GM12892 (cell line): ENCODE measurements at regions not wholly inside any gene's neighbourhood (a gene's known extent, or its start where the extent isn't known, plus 50 kb on each side); places are given as distances from the start of the nearest gene placed in this dataset.

Experiments
- POLR2A ChIP-seq: IDR thresholded peaks from 2 replicates; pipeline ENCODE4 v1.6.1; 2011; ENCODE audit warnings: low read depth, low read length, control low read depth
- POLR2AphosphoS5 ChIP-seq: IDR thresholded peaks from 2 replicates; pipeline ENCODE4 v1.6.1; 2011; ENCODE audit warnings: low read depth, low read length, control low read depth
- TAF1 ChIP-seq: IDR thresholded peaks from 2 replicates; pipeline ENCODE4 v1.6.1; 2011; ENCODE audit warnings: low read depth, mild to moderate bottlenecking, control low read depth, low read length, borderline replicate concordance

GRCh38 chr1:8198522-8198921 is 119.4 kb upstream of the SLC45A1 start:
- TF ChIP-seq POLR2A (no peak), POLR2AphosphoS5 (no peak), TAF1 (no peak)
